ENCODE measurements at regions not wholly inside any gene's neighbourhood (a gene's known extent, or its start where the extent isn't known, plus 50 kb on each side); places are given as distances from the start of the nearest gene placed in this dataset.

DNA sequence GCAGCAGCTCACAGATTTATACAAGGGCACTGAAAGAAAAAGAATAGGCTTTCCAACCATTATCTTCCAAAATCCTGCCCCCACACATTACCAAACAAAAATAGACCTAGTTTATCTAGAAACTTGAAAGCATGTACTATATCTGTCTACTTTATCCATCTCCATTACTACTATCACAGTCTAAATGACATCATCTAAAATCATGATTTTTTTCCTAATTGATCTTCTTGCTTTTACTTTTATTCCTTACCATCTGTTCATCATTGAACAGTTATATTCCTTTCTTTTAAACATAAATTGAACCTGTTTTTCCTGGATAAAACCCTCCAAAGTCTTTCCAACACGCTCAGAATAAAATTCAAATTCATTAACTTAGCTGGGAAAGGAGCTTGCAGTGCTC is 414.7 kb downstream of the KCTD12 start:
- H3K27me3 ChIP-seq (ENCODE audit: control insufficient read depth in 1 of 2, insufficient read depth in 2 of 2, low read length in 2 of 2), result no peaks in the 10 kb centered on the region
- TF ChIP-seq, protein P1, sequence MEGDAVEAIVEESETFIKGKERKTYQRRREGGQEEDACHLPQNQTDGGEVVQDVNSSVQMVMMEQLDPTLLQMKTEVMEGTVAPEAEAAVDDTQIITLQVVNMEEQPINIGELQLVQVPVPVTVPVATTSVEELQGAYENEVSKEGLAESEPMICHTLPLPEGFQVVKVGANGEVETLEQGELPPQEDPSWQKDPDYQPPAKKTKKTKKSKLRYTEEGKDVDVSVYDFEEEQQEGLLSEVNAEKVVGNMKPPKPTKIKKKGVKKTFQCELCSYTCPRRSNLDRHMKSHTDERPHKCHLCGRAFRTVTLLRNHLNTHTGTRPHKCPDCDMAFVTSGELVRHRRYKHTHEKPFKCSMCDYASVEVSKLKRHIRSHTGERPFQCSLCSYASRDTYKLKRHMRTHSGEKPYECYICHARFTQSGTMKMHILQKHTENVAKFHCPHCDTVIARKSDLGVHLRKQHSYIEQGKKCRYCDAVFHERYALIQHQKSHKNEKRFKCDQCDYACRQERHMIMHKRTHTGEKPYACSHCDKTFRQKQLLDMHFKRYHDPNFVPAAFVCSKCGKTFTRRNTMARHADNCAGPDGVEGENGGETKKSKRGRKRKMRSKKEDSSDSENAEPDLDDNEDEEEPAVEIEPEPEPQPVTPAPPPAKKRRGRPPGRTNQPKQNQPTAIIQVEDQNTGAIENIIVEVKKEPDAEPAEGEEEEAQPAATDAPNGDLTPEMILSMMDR (IDR thresholded peaks at IDR 0.05), result no peak
- Mint-ChIP-seq H3K4me1 (ENCODE audit: low read depth) (no peaks in the 10 kb centered on the region), H3K9me3 (no peaks in the 10 kb centered on the region), H3K27ac (no peak overlapping the region), H3K4me3 (no peak overlapping the region), H3K36me3 (ENCODE audit: low read depth) (no peaks in the 10 kb centered on the region), H3K27me3 (peaks cover 14% of the 10 kb centered on the region)
- intact Hi-C loops (cut with DNase I, micrococcal nuclease), result loop anchor here (5.0 kb wide), 2 partner anchors 431 to 1099 kb away; no protein-coding TSS in a partner anchor
- H3K4me1 ChIP-seq (ENCODE audit: insufficient read depth, low read length), result no peaks in the 10 kb centered on the region
- H3K27ac ChIP-seq (ENCODE audit: low read depth in 1 of 2, low read length in 2 of 2), result no peak overlapping the region
- H3K36me3 ChIP-seq (ENCODE audit: insufficient read depth, low read length), result no peaks in the 10 kb centered on the region
- ATAC-seq (ENCODE audit: poor library complexity) (no peak), DNase-seq (no peak)
- H3K9me3 ChIP-seq (ENCODE audit: control insufficient read depth in 1 of 2, insufficient read depth in 1 of 2, low read length in 2 of 2), result no peaks in the 10 kb centered on the region
- H3K4me3 ChIP-seq (ENCODE audit: low read length), result no peak overlapping the region
- POLR2A ChIA-PET, result no interaction called here
- CTCF ChIA-PET, result interaction anchor here (0.9 kb wide), 1 partner anchor 776 kb away, joined by 3 read pairs; no protein-coding TSS in a partner anchor

DNA sequence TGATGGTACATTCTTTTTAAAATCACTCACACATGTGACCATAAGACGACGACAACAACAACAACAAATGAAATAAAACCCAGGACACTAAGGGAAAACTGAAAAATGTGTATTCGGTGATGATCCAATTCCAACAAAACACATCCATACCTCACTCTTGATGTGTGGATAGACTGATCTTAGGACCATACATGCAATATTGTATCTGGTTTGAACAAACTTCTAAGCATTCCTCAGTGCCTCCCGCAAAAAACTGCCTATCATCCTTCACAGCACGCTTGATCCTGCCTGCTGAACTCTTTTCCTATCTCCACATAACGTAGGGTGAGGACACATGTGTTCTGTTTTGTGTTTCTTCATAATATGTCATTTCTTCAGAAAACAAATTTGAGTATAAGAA is 415.2 kb downstream of the KCTD12 start:
- POLR2A ChIA-PET, result no interaction called here
- Histone ChIP-seq H3K4me1 (ENCODE audit: insufficient read depth, low read length) (no peaks in the 10 kb centered on the region), H3K4me3 (ENCODE audit: low read length) (no peak overlapping the region), H3K9me3 (ENCODE audit: control insufficient read depth in 1 of 2, insufficient read depth in 1 of 2, low read length in 2 of 2) (no peaks in the 10 kb centered on the region), H3K27me3 (ENCODE audit: control insufficient read depth in 1 of 2, insufficient read depth in 2 of 2, low read length in 2 of 2) (no peaks in the 10 kb centered on the region), H3K36me3 (ENCODE audit: insufficient read depth, low read length) (no peaks in the 10 kb centered on the region), H3K27ac (ENCODE audit: low read depth in 1 of 2, low read length in 2 of 2) (no peak overlapping the region)
- H3K36me3 Mint-ChIP-seq (ENCODE audit: low read depth), result no peaks in the 10 kb centered on the region
- peaks cover 11% of the 10 kb centered on the region for H3K27me3 Mint-ChIP-seq
- CTCF ChIA-PET, result no interaction called here
- intact Hi-C loops (cut with DNase I, micrococcal nuclease), result loop anchor here (5.0 kb wide), 2 partner anchors 431 to 1099 kb away; no protein-coding TSS in a partner anchor
- no peak overlapping the region for H3K4me3 Mint-ChIP-seq
- no peaks in the 10 kb centered on the region for H3K9me3 Mint-ChIP-seq
- TF ChIP-seq, protein P1 (IDR thresholded peaks at IDR 0.05), result no peak
- H3K4me1 Mint-ChIP-seq (ENCODE audit: low read depth), result no peaks in the 10 kb centered on the region
- DNase-seq (no peak), ATAC-seq (ENCODE audit: poor library complexity) (no peak)
- H3K27ac Mint-ChIP-seq, result no peak overlapping the region

DNA sequence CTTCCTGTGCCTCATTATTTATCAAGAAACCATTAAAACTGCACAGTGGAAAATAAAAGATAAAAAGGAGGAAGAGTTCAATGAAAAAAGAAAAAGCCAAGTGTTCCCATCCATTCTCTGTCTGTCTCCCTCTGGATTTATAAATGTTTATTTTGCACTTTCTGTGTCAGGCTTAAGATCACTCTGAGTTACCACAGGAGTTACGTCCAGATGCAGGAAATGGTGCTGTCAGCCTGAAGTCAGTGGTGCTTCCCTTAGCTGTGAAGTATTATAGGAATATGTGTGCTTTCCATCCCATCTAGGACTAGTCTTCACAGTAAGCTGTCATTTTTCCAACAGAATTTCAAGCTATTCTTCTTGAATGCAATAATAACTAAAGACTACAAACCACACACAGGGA is 420.2 kb downstream of the KCTD12 start:
- H3K4me3 Mint-ChIP-seq, result no peak overlapping the region
- peaks cover 0 to 4% of the 10 kb centered on the region in 2 experiments for H3K27me3 ChIP-seq (ENCODE audit: control insufficient read depth in 1 of 2, insufficient read depth in 2 of 2, low read length in 2 of 2)
- POLR2A ChIA-PET, result no interaction called here
- ATAC-seq (ENCODE audit: poor library complexity), result no peak
- H3K27me3 Mint-ChIP-seq, result no peaks in the 10 kb centered on the region
- no peaks in the 10 kb centered on the region for H3K4me1 ChIP-seq (ENCODE audit: insufficient read depth, low read length)
- no peak overlapping the region for H3K27ac Mint-ChIP-seq
- no peaks in the 10 kb centered on the region for H3K36me3 ChIP-seq (ENCODE audit: insufficient read depth, low read length)
- DNase-seq, result no peak
- CTCF ChIA-PET, result no interaction called here
- H3K4me3 ChIP-seq (ENCODE audit: low read length), result no peak overlapping the region
- H3K9me3 Mint-ChIP-seq, result no peaks in the 10 kb centered on the region
- TF ChIP-seq, protein P1 (IDR thresholded peaks at IDR 0.05), result no peak
- no peaks in the 10 kb centered on the region for H3K9me3 ChIP-seq (ENCODE audit: control insufficient read depth in 1 of 2, insufficient read depth in 1 of 2, low read length in 2 of 2)
- no peaks in the 10 kb centered on the region for H3K36me3 Mint-ChIP-seq (ENCODE audit: low read depth)
- H3K27ac ChIP-seq (ENCODE audit: low read depth in 1 of 2, low read length in 2 of 2), result no peak overlapping the region
- intact Hi-C loops (cut with DNase I, micrococcal nuclease), result no loop called here
- no peaks in the 10 kb centered on the region for H3K4me1 Mint-ChIP-seq (ENCODE audit: low read depth)
